WI38 (cell line): ENCODE measurements at regions not wholly inside any gene's neighbourhood (a gene's known extent, or its start where the extent isn't known, plus 50 kb on each side); places are given as distances from the start of the nearest gene placed in this dataset.

Experiments
- H3K4me3 ChIP-seq: 2 replicates; pipeline ENCODE4 v1.5.1; 2011; ENCODE audit warnings: low read depth, mild to moderate bottlenecking, control low read depth, low read length
- TF ChIP-seq, protein P1 (sequence below): IDR thresholded peaks from 2 replicates; pipeline ENCODE4 v1.5.1; 2012; ENCODE audit warnings: low read depth, mild to moderate bottlenecking, control low read depth, low read length

DNA sequence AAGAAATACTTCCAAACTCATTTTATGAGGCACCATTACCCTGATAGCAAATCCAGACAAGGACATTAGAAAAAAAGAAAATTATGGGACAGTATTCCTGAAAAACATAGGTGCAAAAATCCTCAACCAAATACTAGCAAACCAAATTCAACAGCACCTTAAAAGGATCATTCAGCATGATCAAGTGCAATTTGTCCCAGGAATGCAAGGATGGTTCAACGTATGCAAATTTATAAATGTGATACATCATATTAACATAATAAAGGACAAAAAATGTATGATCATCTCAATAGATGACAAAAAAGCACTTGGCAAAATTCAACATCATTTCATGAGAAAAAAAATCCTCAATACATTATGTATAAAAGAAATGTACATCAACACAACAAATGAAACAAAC, 162.9 kb downstream of the DUSP6 start:
- no peak overlapping the region for H3K4me3 ChIP-seq
- TF ChIP-seq, protein P1, sequence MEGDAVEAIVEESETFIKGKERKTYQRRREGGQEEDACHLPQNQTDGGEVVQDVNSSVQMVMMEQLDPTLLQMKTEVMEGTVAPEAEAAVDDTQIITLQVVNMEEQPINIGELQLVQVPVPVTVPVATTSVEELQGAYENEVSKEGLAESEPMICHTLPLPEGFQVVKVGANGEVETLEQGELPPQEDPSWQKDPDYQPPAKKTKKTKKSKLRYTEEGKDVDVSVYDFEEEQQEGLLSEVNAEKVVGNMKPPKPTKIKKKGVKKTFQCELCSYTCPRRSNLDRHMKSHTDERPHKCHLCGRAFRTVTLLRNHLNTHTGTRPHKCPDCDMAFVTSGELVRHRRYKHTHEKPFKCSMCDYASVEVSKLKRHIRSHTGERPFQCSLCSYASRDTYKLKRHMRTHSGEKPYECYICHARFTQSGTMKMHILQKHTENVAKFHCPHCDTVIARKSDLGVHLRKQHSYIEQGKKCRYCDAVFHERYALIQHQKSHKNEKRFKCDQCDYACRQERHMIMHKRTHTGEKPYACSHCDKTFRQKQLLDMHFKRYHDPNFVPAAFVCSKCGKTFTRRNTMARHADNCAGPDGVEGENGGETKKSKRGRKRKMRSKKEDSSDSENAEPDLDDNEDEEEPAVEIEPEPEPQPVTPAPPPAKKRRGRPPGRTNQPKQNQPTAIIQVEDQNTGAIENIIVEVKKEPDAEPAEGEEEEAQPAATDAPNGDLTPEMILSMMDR, result no peak

DNA sequence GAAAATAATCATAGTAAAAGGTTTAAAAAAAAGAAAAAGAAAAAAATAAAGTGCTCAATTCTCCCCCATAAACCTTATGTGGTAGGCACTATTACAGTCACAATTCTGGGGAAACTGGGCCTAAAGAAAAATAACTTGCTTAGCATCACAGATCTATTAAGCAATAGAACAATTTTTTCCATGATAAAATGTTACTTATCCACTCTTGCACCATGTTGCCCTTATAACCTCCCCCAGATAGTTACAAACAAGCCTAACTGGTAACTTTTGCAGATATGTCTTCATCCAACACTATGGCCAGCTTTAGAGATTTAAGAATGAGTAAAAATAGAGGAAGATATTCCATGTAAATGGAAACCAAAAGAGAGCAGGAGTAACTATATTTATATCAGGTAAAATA, 164.8 kb downstream of the DUSP6 start:
- no peak overlapping the region for H3K4me3 ChIP-seq
- TF ChIP-seq, protein P1, result no peak

DNA sequence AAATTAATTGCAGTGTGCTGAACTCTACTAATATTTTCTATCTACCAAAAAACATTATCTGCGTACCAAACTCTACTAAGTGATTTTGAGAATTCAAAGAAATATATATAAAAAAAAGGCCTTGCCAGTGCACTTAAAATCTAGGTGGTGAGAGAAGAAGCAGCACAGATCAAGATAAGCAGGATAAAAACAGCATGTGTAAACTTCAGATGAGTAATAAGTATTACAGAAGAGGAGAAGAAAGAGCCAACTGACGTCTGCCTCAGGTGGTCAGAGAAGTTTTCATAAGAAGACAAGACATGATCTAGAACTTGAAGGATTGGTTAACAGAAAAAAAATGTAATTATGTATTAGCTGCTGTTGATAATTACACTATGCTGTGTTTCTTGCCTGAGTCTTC, 166.4 kb downstream of the DUSP6 start:
- TF ChIP-seq, protein P1, result no peak
- no peak overlapping the region for H3K4me3 ChIP-seq

DNA sequence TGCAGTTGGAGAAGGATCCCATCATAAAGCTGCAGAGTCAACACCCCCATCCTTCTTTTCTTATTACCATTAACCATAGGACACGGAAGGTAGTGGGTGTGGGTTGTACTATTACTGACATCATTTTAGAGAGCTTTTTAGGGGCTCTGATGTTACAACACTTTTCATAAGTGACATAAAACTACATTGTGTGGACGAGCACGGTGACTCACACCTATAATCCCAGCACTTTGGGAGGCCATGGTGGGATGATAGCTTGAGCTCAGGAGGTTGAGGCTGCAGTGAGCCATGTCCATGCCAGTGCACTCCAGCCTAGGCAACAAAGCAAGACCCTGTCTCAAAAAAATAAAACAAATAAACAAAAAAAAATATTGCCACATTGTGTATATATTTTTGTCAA, 167.1 kb downstream of the DUSP6 start:
- no peak overlapping the region for H3K4me3 ChIP-seq
- TF ChIP-seq, protein P1, result no peak

DNA sequence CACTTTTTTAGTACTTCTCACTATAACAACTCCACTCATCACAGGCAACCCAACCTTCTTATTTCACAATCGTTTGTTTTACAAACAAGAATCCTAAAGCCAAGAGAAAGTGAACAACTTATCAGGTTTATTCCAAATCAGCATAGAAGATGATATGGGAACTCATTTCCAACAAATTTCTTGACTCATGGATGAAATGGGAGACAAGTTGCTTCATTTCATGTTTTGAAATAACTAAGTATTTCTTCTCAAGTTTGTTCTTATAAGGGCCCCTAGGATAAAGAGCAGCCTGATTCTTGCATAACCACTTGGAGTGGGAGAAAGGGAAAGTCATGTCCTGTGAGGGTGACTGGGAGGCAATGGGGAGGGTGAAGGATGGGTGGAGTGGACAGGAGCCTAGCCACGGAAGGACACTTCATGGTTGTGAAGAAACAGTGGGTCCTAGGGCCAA, 168.3 kb downstream of the DUSP6 start:
- TF ChIP-seq, protein P1, result no peak
- no peak overlapping the region for H3K4me3 ChIP-seq

DNA sequence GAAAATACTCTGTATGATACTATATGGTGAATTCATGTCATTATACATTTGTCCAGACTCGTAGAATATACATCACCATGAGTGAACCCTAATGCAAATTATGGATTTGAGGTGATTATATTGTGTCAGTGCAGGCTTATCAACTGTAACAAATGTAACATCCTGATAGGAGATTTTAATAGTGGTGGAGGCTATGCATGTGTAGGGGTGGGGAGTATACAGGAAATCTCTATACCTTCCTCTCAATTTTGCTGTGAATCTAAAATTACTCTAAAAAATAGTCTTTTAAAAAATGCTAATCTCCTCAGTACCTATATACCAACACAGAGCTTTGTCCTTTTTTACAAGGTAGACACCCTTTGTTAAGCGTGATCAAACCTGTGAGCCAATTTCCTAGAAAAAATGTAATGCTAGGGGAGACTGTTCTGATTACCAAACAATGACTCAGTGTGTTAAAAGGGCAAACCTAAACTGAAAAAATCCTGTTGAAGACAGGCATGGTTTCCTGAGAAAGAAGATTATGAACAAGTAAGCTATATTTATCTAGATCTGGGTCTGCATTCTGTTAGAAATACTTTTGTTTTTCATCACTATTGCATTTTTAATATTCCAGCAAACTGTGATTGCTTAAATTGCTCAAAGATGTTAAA, 170.9 kb downstream of the DUSP6 start:
- H3K4me3 ChIP-seq, result no peak overlapping the region
- TF ChIP-seq, protein P1, result no peak

DNA sequence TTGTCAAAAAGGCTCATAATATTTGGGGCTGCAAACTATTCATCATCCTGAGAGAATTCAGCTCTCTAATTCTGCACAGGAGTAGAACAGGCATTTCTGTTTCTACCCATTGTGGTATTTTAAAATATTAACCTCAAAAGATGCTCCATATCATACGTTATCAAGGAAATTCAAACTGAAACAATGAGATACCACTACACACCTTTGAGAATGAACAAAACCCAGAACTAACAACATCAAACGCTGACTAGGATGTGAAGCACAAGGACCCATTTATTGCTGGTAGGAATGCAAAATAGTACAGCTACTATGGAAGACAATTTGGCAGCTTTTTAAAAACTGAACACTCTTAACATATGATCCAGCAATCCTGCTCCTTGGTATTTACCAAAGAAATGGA, 171.8 kb downstream of the DUSP6 start:
- TF ChIP-seq, protein P1, result no peak
- no peak overlapping the region for H3K4me3 ChIP-seq
